HFF-Myc (cell line): ENCODE measurements at regions not wholly inside any gene's neighbourhood (a gene's known extent, or its start where the extent isn't known, plus 50 kb on each side); places are given as distances from the start of the nearest gene placed in this dataset.

Source experiments
- DNase-seq: peaks from one replicate; pipeline ENCODE4 v3.0.0-alpha.2; 2011; ENCODE audit warnings: low read depth; ENCODE audit errors: extremely low read depth
- H3K4me3 ChIP-seq: replicated peaks from 2 replicates; pipeline ENCODE4 v1.5.1; 2011; ENCODE audit warnings: low read depth, mild to moderate bottlenecking, control low read depth, low read length
- TF ChIP-seq, protein P1 (sequence below): IDR thresholded peaks from 2 replicates; pipeline ENCODE4 v1.5.1; 2012; ENCODE audit warnings: mild to moderate bottlenecking, low read depth, low read length, control low read depth; ENCODE audit errors: missing control alignments

GRCh38 chr12:63397807-63398206 lies 246.8 kb upstream of the AVPR1A start:
- TF ChIP-seq, protein P1, sequence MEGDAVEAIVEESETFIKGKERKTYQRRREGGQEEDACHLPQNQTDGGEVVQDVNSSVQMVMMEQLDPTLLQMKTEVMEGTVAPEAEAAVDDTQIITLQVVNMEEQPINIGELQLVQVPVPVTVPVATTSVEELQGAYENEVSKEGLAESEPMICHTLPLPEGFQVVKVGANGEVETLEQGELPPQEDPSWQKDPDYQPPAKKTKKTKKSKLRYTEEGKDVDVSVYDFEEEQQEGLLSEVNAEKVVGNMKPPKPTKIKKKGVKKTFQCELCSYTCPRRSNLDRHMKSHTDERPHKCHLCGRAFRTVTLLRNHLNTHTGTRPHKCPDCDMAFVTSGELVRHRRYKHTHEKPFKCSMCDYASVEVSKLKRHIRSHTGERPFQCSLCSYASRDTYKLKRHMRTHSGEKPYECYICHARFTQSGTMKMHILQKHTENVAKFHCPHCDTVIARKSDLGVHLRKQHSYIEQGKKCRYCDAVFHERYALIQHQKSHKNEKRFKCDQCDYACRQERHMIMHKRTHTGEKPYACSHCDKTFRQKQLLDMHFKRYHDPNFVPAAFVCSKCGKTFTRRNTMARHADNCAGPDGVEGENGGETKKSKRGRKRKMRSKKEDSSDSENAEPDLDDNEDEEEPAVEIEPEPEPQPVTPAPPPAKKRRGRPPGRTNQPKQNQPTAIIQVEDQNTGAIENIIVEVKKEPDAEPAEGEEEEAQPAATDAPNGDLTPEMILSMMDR: no peak
- no peak for DNase-seq
- no peak overlapping the region for H3K4me3 ChIP-seq

GRCh38 chr12:63396135-63396534 lies 245.1 kb upstream of the AVPR1A start:
- TF ChIP-seq, protein P1: no peak
- no peak for DNase-seq
- no peak overlapping the region for H3K4me3 ChIP-seq

DNA sequence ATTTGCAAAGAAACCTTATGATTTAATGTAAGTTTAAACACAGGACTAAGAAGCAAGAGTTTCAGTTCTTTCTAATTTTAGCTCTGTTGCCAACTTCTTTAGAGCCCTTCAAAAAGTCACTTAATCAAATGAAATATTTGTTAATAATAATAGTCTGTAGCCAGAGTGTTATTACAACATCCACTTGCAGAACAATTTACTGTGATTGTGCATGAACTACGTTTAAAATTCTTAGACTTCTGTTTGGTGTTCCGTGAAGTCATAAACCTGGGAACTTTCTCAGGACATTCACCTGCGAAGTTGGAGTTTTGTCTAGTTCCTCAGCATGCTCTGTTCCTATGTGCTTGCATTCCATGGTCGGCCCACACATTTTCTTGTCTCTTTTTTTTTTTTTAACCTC lies 244.0 kb upstream of the AVPR1A start:
- DNase-seq: no peak
- TF ChIP-seq, protein P1: no peak
- H3K4me3 ChIP-seq: no peak overlapping the region

GRCh38 chr12:63394349-63394748 lies 243.3 kb upstream of the AVPR1A start:
- no peak for DNase-seq
- TF ChIP-seq, protein P1: no peak
- no peak overlapping the region for H3K4me3 ChIP-seq

GRCh38 chr12:63389211-63389610 lies 238.2 kb upstream of the AVPR1A start:
- TF ChIP-seq, protein P1: no peak
- DNase-seq: no peak

DNA sequence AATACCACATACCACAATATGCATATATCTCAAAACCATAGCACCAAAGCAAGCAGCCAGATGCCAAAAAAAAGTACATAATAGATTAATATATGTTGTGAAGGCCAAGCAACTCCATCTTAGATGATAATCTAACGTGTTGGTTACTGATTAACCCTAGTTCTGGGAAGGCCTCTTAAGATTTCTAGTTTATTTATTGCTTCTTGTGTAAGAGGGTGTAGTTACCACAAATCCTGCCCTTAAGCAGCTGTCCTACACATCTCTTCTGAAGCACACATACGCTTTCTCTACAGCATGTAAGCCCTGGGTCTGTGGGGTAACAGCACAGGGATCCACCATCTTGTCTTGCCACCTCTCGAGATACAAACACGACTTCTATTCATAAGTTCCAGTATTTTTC lies 236.8 kb upstream of the AVPR1A start:
- H3K4me3 ChIP-seq: no peak overlapping the region
- DNase-seq: no peak
- TF ChIP-seq, protein P1: no peak

More at GRCh38 chr12:63389211-63389610, 238.2 kb upstream of the AVPR1A start:
- no peak overlapping the region for H3K4me3 ChIP-seq

GRCh38 chr12:63382930-63383329 lies 231.9 kb upstream of the AVPR1A start:
- no peak for DNase-seq
- TF ChIP-seq, protein P1: no peak
- H3K4me3 ChIP-seq: no peak overlapping the region
